NCI-H460 (cell line): ENCODE measurements at regions not wholly inside any gene's neighbourhood (a gene's known extent, or its start where the extent isn't known, plus 50 kb on each side); places are given as distances from the start of the nearest gene placed in this dataset.

Experiments used
- DNase-seq: peaks from one replicate; pipeline ENCODE4 v3.0.0-alpha.2; 2016; ENCODE audit warnings: low read depth; ENCODE audit errors: extremely low read depth

- DNase-seq: no peak
Measured at GRCh38 chr5:38036765-38037164, 196.9 kb upstream of the GDNF start.

- no peak for DNase-seq
Measured at GRCh38 chr5:38032149-38032548, 192.3 kb upstream of the GDNF start.

- DNase-seq: no peak
Measured at GRCh38 chr5:38031304-38031703, 191.5 kb upstream of the GDNF start.

GRCh38 chr5:38029397-38030065, 189.7 kb upstream of the GDNF start:
- DNase-seq: no peak

- DNase-seq: no peak
Measured at GRCh38 chr5:38023799-38024198, 184.0 kb upstream of the GDNF start.

- DNase-seq: no peak
Measured at GRCh38 chr5:38023371-38023770, 183.5 kb upstream of the GDNF start.

- no peak for DNase-seq
Measured at GRCh38 chr5:38022631-38023030, 182.8 kb upstream of the GDNF start.

GRCh38 chr5:38018016-38018415, 178.2 kb upstream of the GDNF start:
- no peak for DNase-seq

GRCh38 chr5:38013107-38013506, 173.3 kb upstream of the GDNF start:
- no peak for DNase-seq

- no peak for DNase-seq
Measured at GRCh38 chr5:38011668-38012188, 171.9 kb upstream of the GDNF start.

GRCh38 chr5:38009749-38010358, 170.0 kb upstream of the GDNF start:
- DNase-seq: no peak

- no peak for DNase-seq
Measured at GRCh38 chr5:38008198-38008597, 168.4 kb upstream of the GDNF start.

- DNase-seq: no peak
Measured at GRCh38 chr5:37999593-37999992, 159.8 kb upstream of the GDNF start.

GRCh38 chr5:37996918-37997317, 157.1 kb upstream of the GDNF start:
- no peak for DNase-seq

- DNase-seq: no peak
Measured at GRCh38 chr5:37994729-37995128, 154.9 kb upstream of the GDNF start.

- DNase-seq: no peak
Measured at GRCh38 chr5:37991301-37992299, 151.8 kb upstream of the GDNF start.

- no peak for DNase-seq
Measured at GRCh38 chr5:37989884-37990283, 150.0 kb upstream of the GDNF start.

- DNase-seq: no peak
Measured at GRCh38 chr5:37988454-37989046, 148.7 kb upstream of the GDNF start.

- DNase-seq: no peak
Measured at GRCh38 chr5:37984300-37984699, 144.5 kb upstream of the GDNF start.

- DNase-seq: no peak
Measured at GRCh38 chr5:37983463-37983862, 143.6 kb upstream of the GDNF start.

GRCh38 chr5:37979559-37979958, 139.7 kb upstream of the GDNF start:
- no peak for DNase-seq
